ENCODE measurements at regions not wholly inside any gene's neighbourhood (a gene's known extent, or its start where the extent isn't known, plus 50 kb on each side); places are given as distances from the start of the nearest gene placed in this dataset.

DNA sequence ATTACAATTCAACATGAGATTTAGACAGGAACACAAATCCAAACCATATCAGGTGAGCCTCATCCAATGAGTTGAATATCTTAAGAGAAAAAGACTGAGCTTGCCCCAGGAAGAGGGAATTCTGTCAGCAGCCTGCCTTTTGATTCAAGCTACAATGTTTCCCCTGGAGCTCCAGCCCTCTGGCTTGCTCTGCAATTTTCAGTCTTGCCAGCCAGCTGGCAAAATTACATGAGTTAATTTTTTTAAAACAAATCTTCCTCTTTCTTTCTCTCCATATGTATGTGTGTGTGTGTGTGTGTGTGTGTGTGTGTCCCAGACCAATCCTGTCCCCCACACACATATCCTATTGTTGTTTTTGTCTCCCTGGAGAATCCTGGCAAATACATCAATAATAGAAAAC lies 313.2 kb downstream of the CDH10 start:
- Histone ChIP-seq H3K4me3 (ENCODE audit: control insufficient read depth in 2 of 3, extremely low read depth in 1 of 3, insufficient read depth in 2 of 3, low read depth in 1 of 3, low read length in 3 of 3) (no peak overlapping the region), H3K79me2 (ENCODE audit: control insufficient read depth, insufficient read depth, low read length) (no peaks in the 10 kb centered on the region), H3K27ac (ENCODE audit: control insufficient read depth, insufficient read depth, low read length) (no peak overlapping the region), H3K9ac (ENCODE audit: control insufficient read depth, extremely low read depth, insufficient read depth, low read length) (no peak overlapping the region), H3K9me3 (ENCODE audit: control insufficient read depth, low read depth, low read length) (no peaks in the 10 kb centered on the region), H2AFZ (ENCODE audit: control insufficient read depth, low read length) (no peak overlapping the region), H3K27me3 (ENCODE audit: control insufficient read depth, extremely low read depth, insufficient read depth, low read length) (no peaks in the 10 kb centered on the region), H3K36me3 (ENCODE audit: control insufficient read depth in 2 of 2, extremely low read depth in 1 of 2, insufficient read depth in 2 of 2, low read length in 2 of 2) (no peaks in the 10 kb centered on the region), H3K9me1 (ENCODE audit: control insufficient read depth, extremely low read depth, insufficient read depth, low read length) (no peaks in the 10 kb centered on the region), H4K20me1 (ENCODE audit: control insufficient read depth, extremely low read depth, insufficient read depth, low read length) (no peaks in the 10 kb centered on the region), H3K4me1 (ENCODE audit: control insufficient read depth, extremely low read depth, insufficient read depth, low read length) (no peaks in the 10 kb centered on the region), H3K4me2 (ENCODE audit: control insufficient read depth, extremely low read depth, insufficient read depth, low read depth, low read length) (no peak overlapping the region)
- dilution Hi-C loops (cut with MboI; ENCODE audit: extremely low pct_ligation_motif_present, low sequenced_read_pairs): no loop called here
- no peak for FAIRE-seq
- TF ChIP-seq, protein P1, sequence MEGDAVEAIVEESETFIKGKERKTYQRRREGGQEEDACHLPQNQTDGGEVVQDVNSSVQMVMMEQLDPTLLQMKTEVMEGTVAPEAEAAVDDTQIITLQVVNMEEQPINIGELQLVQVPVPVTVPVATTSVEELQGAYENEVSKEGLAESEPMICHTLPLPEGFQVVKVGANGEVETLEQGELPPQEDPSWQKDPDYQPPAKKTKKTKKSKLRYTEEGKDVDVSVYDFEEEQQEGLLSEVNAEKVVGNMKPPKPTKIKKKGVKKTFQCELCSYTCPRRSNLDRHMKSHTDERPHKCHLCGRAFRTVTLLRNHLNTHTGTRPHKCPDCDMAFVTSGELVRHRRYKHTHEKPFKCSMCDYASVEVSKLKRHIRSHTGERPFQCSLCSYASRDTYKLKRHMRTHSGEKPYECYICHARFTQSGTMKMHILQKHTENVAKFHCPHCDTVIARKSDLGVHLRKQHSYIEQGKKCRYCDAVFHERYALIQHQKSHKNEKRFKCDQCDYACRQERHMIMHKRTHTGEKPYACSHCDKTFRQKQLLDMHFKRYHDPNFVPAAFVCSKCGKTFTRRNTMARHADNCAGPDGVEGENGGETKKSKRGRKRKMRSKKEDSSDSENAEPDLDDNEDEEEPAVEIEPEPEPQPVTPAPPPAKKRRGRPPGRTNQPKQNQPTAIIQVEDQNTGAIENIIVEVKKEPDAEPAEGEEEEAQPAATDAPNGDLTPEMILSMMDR (optimal IDR thresholded peaks at IDR 0.05 in 1 of 3, IDR thresholded peaks at IDR 0.05 in 1 of 3, conservative IDR thresholded peaks at IDR 0.05 in 1 of 3; ENCODE audit: extremely low read depth in 1 of 3, insufficient read depth in 2 of 3, low read length in 3 of 3): no peak
- no peak for TF ChIP-seq EZH2 (IDR thresholded peaks at IDR 0.05; ENCODE audit: low read length)
- no peak for DNase-seq (ENCODE audit: low read depth, low spot score)

DNA sequence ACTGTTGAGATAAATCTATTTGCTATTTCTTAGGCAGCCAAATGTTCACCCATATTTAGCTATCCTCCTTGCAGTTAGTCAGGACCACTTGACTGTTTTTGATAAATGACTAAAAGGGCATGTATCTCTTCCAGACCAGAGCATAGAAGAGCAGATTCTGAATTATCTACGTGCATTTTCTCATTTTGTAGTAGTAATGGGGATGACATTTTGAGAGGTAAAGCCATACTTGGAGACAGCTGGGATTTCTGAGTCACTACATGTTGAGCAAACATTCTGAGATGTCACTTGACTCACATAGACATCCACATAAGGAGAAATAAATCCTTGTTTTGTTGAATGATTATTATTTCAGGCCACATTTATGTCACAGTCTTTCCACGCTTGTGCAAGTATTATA lies 297.6 kb downstream of the CDH10 start:
- Histone ChIP-seq H4K20me1 (ENCODE audit: control insufficient read depth, extremely low read depth, insufficient read depth, low read length) (no peaks in the 10 kb centered on the region), H3K4me1 (ENCODE audit: control insufficient read depth, extremely low read depth, insufficient read depth, low read length) (no peaks in the 10 kb centered on the region), H2AFZ (ENCODE audit: control insufficient read depth, low read length) (no peak overlapping the region), H3K4me3 (ENCODE audit: control insufficient read depth in 2 of 3, extremely low read depth in 1 of 3, insufficient read depth in 2 of 3, low read depth in 1 of 3, low read length in 3 of 3) (no peak overlapping the region), H3K4me2 (ENCODE audit: control insufficient read depth, extremely low read depth, insufficient read depth, low read depth, low read length) (no peak overlapping the region), H3K9me1 (ENCODE audit: control insufficient read depth, extremely low read depth, insufficient read depth, low read length) (no peaks in the 10 kb centered on the region), H3K9me3 (ENCODE audit: control insufficient read depth, low read depth, low read length) (peaks cover 3% of the 10 kb centered on the region), H3K27me3 (ENCODE audit: control insufficient read depth, extremely low read depth, insufficient read depth, low read length) (no peaks in the 10 kb centered on the region), H3K36me3 (ENCODE audit: control insufficient read depth in 2 of 2, extremely low read depth in 1 of 2, insufficient read depth in 2 of 2, low read length in 2 of 2) (no peaks in the 10 kb centered on the region), H3K79me2 (ENCODE audit: control insufficient read depth, insufficient read depth, low read length) (no peaks in the 10 kb centered on the region), H3K27ac (ENCODE audit: control insufficient read depth, insufficient read depth, low read length) (no peak overlapping the region), H3K9ac (ENCODE audit: control insufficient read depth, extremely low read depth, insufficient read depth, low read length) (no peak overlapping the region)
- FAIRE-seq: no peak
- dilution Hi-C loops (cut with MboI; ENCODE audit: extremely low pct_ligation_motif_present, low sequenced_read_pairs): no loop called here
- no peak for DNase-seq (ENCODE audit: low read depth, low spot score)
- TF ChIP-seq, protein P1 (optimal IDR thresholded peaks at IDR 0.05 in 1 of 3, IDR thresholded peaks at IDR 0.05 in 1 of 3, conservative IDR thresholded peaks at IDR 0.05 in 1 of 3; ENCODE audit: extremely low read depth in 1 of 3, insufficient read depth in 2 of 3, low read length in 3 of 3): no peak
- no peak for TF ChIP-seq EZH2 (IDR thresholded peaks at IDR 0.05; ENCODE audit: low read length)
